ENCODE measurements at regions not wholly inside any gene's neighbourhood (a gene's known extent, or its start where the extent isn't known, plus 50 kb on each side); places are given as distances from the start of the nearest gene placed in this dataset.

DNA sequence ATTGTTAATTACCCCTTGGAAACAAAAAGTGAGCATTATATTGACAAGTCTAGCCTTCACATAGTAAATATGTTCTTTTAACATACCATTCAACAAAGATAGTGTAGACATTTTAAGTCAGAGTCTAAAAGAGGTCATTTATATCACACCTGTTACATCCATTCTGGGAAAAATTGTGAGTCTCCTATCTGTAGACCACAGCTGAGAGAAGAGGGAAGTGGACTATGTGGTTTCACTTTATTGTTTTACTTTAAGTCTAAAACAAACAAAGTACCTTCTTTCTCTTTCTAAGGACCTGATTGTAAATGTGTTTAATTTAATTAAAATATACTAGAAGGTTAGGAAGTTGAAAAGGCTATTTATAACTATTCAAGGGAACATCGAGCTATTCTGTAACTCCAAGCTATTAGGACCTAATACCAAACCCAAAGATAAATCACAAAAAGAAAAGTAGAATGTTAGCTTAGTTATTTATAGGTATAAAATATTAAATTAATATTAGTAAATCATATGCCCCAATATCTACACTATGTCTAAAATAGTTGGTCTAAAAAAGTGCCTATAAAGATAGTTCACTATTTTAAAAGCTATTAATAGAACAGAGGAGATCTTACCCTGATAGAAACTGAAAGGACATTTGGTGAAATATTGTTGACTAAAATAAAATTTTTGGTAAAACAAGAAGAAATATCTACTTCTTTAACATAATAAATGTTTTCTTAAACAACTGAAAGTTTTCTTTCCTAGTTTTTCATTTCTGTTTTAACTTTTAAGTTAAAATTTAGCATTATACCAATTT lies 134.9 kb downstream of the TMEM167A start:
- TF ChIP-seq, protein P1, sequence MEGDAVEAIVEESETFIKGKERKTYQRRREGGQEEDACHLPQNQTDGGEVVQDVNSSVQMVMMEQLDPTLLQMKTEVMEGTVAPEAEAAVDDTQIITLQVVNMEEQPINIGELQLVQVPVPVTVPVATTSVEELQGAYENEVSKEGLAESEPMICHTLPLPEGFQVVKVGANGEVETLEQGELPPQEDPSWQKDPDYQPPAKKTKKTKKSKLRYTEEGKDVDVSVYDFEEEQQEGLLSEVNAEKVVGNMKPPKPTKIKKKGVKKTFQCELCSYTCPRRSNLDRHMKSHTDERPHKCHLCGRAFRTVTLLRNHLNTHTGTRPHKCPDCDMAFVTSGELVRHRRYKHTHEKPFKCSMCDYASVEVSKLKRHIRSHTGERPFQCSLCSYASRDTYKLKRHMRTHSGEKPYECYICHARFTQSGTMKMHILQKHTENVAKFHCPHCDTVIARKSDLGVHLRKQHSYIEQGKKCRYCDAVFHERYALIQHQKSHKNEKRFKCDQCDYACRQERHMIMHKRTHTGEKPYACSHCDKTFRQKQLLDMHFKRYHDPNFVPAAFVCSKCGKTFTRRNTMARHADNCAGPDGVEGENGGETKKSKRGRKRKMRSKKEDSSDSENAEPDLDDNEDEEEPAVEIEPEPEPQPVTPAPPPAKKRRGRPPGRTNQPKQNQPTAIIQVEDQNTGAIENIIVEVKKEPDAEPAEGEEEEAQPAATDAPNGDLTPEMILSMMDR (IDR thresholded peaks at IDR 0.05) = no peak
- no peak for TF ChIP-seq EP300 (IDR thresholded peaks at IDR 0.05; ENCODE audit: low read depth)
- no peak for TF ChIP-seq POLR2AphosphoS5 (IDR thresholded peaks at IDR 0.05)

Data from transverse colon (tissue), 4 donors.